HCT116 (cell line): ENCODE measurements at regions not wholly inside any gene's neighbourhood (a gene's known extent, or its start where the extent isn't known, plus 50 kb on each side); places are given as distances from the start of the nearest gene placed in this dataset.

Experiments used
- ATAC-seq: fragments of 200-7000 bp; cut with Tn5 transposase; 2 replicates; pipeline ENCODE4 v1.9.1; 2020; ENCODE audit warnings: mild to moderate bottlenecking, moderate library complexity
- BruUV-seq: library from RNA; stranded (reverse); fragments of 400-500 nt; replicated peaks from 2 replicates; lab custom pipeline; 2021; lab: Mats Ljungman, UMichigan
- CTCF ChIA-PET: fragments of 300-600 bp; sonication (Branson Sonifier 250); formaldehyde crosslinking; loops from one replicate; lab custom pipeline; 2021; ENCODE audit warnings: antibody characterized with exemption; lab: Charles Lee
- POLR2A ChIA-PET: fragments of 300-600, 350-600 bp; sonication (Branson Sonifier 250); formaldehyde crosslinking; loops from one replicate; lab custom pipeline; 2021; ENCODE audit warnings: antibody characterized with exemption; lab: Charles Lee
- RAD21 ChIA-PET, 2 experiments: fragments of 300-600 bp; sonication (Branson Sonifier 250); formaldehyde crosslinking; loops; one replicate each; lab custom pipeline; 2023; ENCODE audit warnings: low total read pairs in 2 of 2; ENCODE audit not compliant: uncharacterized antibody in 2 of 2, unreplicated experiment in 2 of 2, low non-redundant PET in 1 of 2; lab: Charles Lee
- DNase-seq: peaks from one replicate; pipeline ENCODE4 v3.0.0-alpha.2; 2010; ENCODE audit warnings: low read depth, low spot score
- H2AFZ ChIP-seq: fragments of 200-600 bp; shearing (Covaris generic), sonication (generic); 2 replicates; pipeline ENCODE4 v1.6.1; 2017; ENCODE audit warnings: low read depth, mixed run types, mixed read lengths, antibody characterized with exemption, low read length; ENCODE audit not compliant: poor library complexity, severe bottlenecking
- H3K27ac ChIP-seq: 2 replicates; pipeline ENCODE4 v1.5.1; 2012; ENCODE audit warnings: low read depth, low read length
- H3K27me3 ChIP-seq: fragments of 200-600 bp; sonication (generic); 2 replicates; pipeline ENCODE4 v1.6.1; 2016; ENCODE audit warnings: mixed run types, low read length, mixed read lengths; ENCODE audit not compliant: insufficient read depth
- H3K36me3 ChIP-seq, 2 experiments: fragments of 200-500 bp in 1 of 2; fragments of 200-600 bp in 1 of 2; sonication (Bioruptor generic) in 1 of 2; sonication (generic) in 1 of 2; 2 replicates each; pipeline versions ENCODE4 v1.5.1 to v1.6.1; 2014 to 2016; ENCODE audit warnings: low read length in 2 of 2, inconsistent platforms in 1 of 2, mixed read lengths in 1 of 2, mixed run types in 1 of 2; ENCODE audit not compliant: insufficient read depth in 2 of 2, control insufficient read depth in 1 of 2
- H3K4me1 ChIP-seq, 2 experiments: fragments of 200-600 bp in 1 of 2; sonication (generic) in 1 of 2; 2 replicates each; pipeline versions ENCODE4 v1.5.1 to v1.6.1; 2012 to 2017; ENCODE audit warnings: low read length in 2 of 2, inconsistent platforms in 1 of 2, mild to moderate bottlenecking in 1 of 2, mixed read lengths in 1 of 2, mixed run types in 1 of 2, moderate library complexity in 1 of 2; ENCODE audit not compliant: insufficient read depth in 2 of 2, control insufficient read depth in 1 of 2
- H3K4me2 ChIP-seq: fragments of 200-600 bp; sonication (generic); 2 replicates; pipeline ENCODE4 v1.6.1; 2017; ENCODE audit warnings: mixed run types, low read length, mixed read lengths
- H3K4me3 ChIP-seq, 2 experiments: fragments of 200-600 bp in 1 of 2; sonication (generic) in 1 of 2; replicated peaks in 1 of 2; 2 replicates each; pipeline ENCODE4 v1.5.1; 2011 to 2016; ENCODE audit warnings: low read length in 2 of 2, control low read depth in 1 of 2, low read depth in 1 of 2, mild to moderate bottlenecking in 1 of 2, mixed read lengths in 1 of 2, mixed run types in 1 of 2
- H3K79me2 ChIP-seq: fragments of 200-600 bp; sonication (generic); 2 replicates; pipeline ENCODE4 v1.6.1; 2017; ENCODE audit warnings: mild to moderate bottlenecking, mixed run types, low read length, moderate library complexity, mixed read lengths; ENCODE audit not compliant: insufficient read depth
- H3K9ac ChIP-seq: fragments of 200-600 bp; sonication (generic); 2 replicates; pipeline ENCODE4 v1.6.1; 2016; ENCODE audit warnings: low read length, mixed read lengths
- H3K9me2 ChIP-seq: fragments of 200-600 bp; sonication (generic), shearing (Covaris generic); 2 replicates; pipeline ENCODE4 v1.6.1; 2017; ENCODE audit warnings: mixed run types, mild to moderate bottlenecking, moderate library complexity; ENCODE audit not compliant: insufficient read depth
- H3K9me3 ChIP-seq, 2 experiments: fragments of 200-500 bp in 1 of 2; fragments of 200-600 bp in 1 of 2; sonication (Bioruptor generic) in 1 of 2; sonication (generic) in 1 of 2; 2 replicates each; pipeline ENCODE4 v1.6.1; 2014 to 2017; ENCODE audit warnings: low read length in 2 of 2, mixed read lengths in 2 of 2, inconsistent platforms in 1 of 2, low read depth in 1 of 2, mild to moderate bottlenecking in 1 of 2, mixed run types in 1 of 2, moderate library complexity in 1 of 2; ENCODE audit not compliant: control insufficient read depth in 1 of 2, insufficient read depth in 1 of 2
- H4K20me1 ChIP-seq: fragments of 200-600 bp; sonication (generic), shearing (Covaris generic); 2 replicates; pipeline ENCODE4 v1.6.1; 2017; ENCODE audit warnings: mixed run types, mild to moderate bottlenecking, moderate library complexity; ENCODE audit not compliant: insufficient read depth
- ATF3 ChIP-seq: IDR thresholded peaks from 2 replicates; pipeline ENCODE4 v1.6.1; 2012
- CEBPB ChIP-seq: IDR thresholded peaks from 2 replicates; pipeline ENCODE4 v1.6.1; 2012; ENCODE audit warnings: low read depth
- CTCF ChIP-seq, 3 experiments: fragments of 200-600 bp in 1 of 3; sonication (generic) in 1 of 3; IDR thresholded peaks in 2 of 3; conservative IDR thresholded peaks in 1 of 3; 2 replicates each; pipeline ENCODE4 v1.5.1; 2012 to 2017; ENCODE audit warnings: low read depth in 2 of 3, low read length in 2 of 3, antibody characterized with exemption in 1 of 3, borderline replicate concordance in 1 of 3, control low read depth in 1 of 3, mild to moderate bottlenecking in 1 of 3, mixed read lengths in 1 of 3, mixed run types in 1 of 3, moderate library complexity in 1 of 3; ENCODE audit not compliant: insufficient read depth in 1 of 3
- ELF1 ChIP-seq: IDR thresholded peaks from 2 replicates; pipeline ENCODE4 v1.6.1; 2012; ENCODE audit warnings: low read depth, borderline replicate concordance
- EZH2 ChIP-seq: fragments of 200-600 bp; sonication (generic); IDR thresholded peaks from 2 replicates; pipeline ENCODE4 v1.6.1; 2017; ENCODE audit warnings: antibody characterized with exemption, mixed run types
- POLR2AphosphoS5 ChIP-seq: IDR thresholded peaks from 2 replicates; pipeline ENCODE4 v1.6.1; 2011; ENCODE audit warnings: mild to moderate bottlenecking, low read depth, low read length, moderate library complexity
- SIN3A ChIP-seq: IDR thresholded peaks from 2 replicates; pipeline ENCODE4 v1.6.1; 2012; ENCODE audit warnings: low read depth
- SP1 ChIP-seq: IDR thresholded peaks from 2 replicates; pipeline ENCODE4 v1.6.1; 2012; ENCODE audit warnings: low read depth
- SRF ChIP-seq: IDR thresholded peaks from 2 replicates; pipeline ENCODE4 v1.6.1; 2012; ENCODE audit warnings: low read depth
- TCF7L2 ChIP-seq: IDR thresholded peaks from 2 replicates; pipeline ENCODE4 v1.7.0; 2011; ENCODE audit warnings: borderline replicate concordance, inconsistent platforms; ENCODE audit not compliant: insufficient read depth, insufficient read length; ENCODE audit errors: extremely low read depth
- YY1 ChIP-seq: IDR thresholded peaks from 2 replicates; pipeline ENCODE4 v1.6.1; 2011; ENCODE audit warnings: low read length, low read depth, moderate library complexity, mild to moderate bottlenecking; ENCODE audit not compliant: insufficient replicate concordance; ENCODE audit errors: extremely low read depth
- ZFX ChIP-seq: fragments of 450-650 bp; IDR thresholded peaks from 2 replicates; pipeline ENCODE4 v1.6.1; 2017
- ZNF274 ChIP-seq: fragments of 200-500 bp; sonication (Bioruptor generic); IDR thresholded peaks from 2 replicates; pipeline ENCODE4 v1.6.1; 2014; ENCODE audit warnings: mild to moderate bottlenecking, low read depth, low read length, inconsistent platforms
- intact Hi-C: fragments of 100-400 bp; cut with micrococcal nuclease; formaldehyde crosslinking; loops from 2 replicates; pipeline ENCODE4 v1.10.0; 2022

GRCh38 chr5:125592856-125593255 is 830.4 kb upstream of the GRAMD2B start (continued):
- TF ChIP-seq ATF3, result no peak
- no peak for TF ChIP-seq SP1
- TF ChIP-seq POLR2AphosphoS5, result no peak
- no peak for TF ChIP-seq ZFX
- no peak for TF ChIP-seq SIN3A
- TF ChIP-seq, all 23 proteins: peak for 0

- H3K9me2 ChIP-seq, result no peaks in the 10 kb centered on the region
- no peak for ATAC-seq
- intact Hi-C loops, result no loop called here
Observed at GRCh38 chr5:125595095-125595494, 828.1 kb upstream of the GRAMD2B start.

More at GRCh38 chr5:125595095-125595494, 828.1 kb upstream of the GRAMD2B start:
- Histone ChIP-seq H2AFZ (no peak overlapping the region), H3K4me1 (no peaks in the 10 kb centered on the region), H3K27ac (no peak overlapping the region), H3K36me3 (no peaks in the 10 kb centered on the region), H3K4me3 (no peak overlapping the region), H3K79me2 (no peaks in the 10 kb centered on the region), H3K27me3 (no peaks in the 10 kb centered on the region), H3K9ac (no peak overlapping the region), H3K4me2 (no peak overlapping the region), H4K20me1 (no peaks in the 10 kb centered on the region), H3K9me3 (no peaks in the 10 kb centered on the region)
- RAD21 ChIA-PET, result no interaction called here
- no TSS peak for BruUV-seq
- CTCF ChIA-PET, result no interaction called here
- POLR2A ChIA-PET, result no interaction called here
- TF ChIP-seq ZNF274, result no peak
- TF ChIP-seq CTCF (IDR thresholded peaks at IDR 0.05 in 2 of 3, conservative IDR thresholded peaks at IDR 0.05 in 1 of 3; ENCODE audit: borderline replicate concordance in 1 of 3, insufficient read depth in 1 of 3, low read depth in 2 of 3, low read length in 2 of 3), result no peak
- no peak for TF ChIP-seq EZH2
- no peak for TF ChIP-seq YY1
- TF ChIP-seq ZFX, result no peak
- no peak for TF ChIP-seq ATF3
- TF ChIP-seq ELF1, result no peak
- TF ChIP-seq SRF, result no peak
- no peak for TF ChIP-seq TCF7L2
- TF ChIP-seq CEBPB, result no peak
- no peak for DNase-seq
